GM10248 (cell line): ENCODE measurements at regions not wholly inside any gene's neighbourhood (a gene's known extent, or its start where the extent isn't known, plus 50 kb on each side); places are given as distances from the start of the nearest gene placed in this dataset.

Experiments
- CTCF ChIA-PET: fragments of 300-600 bp; sonication (Branson Sonifier 250); formaldehyde crosslinking; extraction: SDS; loops from one replicate; lab custom pipeline; 2021; ENCODE audit warnings: antibody characterized with exemption; lab: Yijun Ruan, JAX
- POLR2A ChIA-PET: fragments of 350-650 bp; sonication (Branson Sonifier 250); formaldehyde crosslinking; extraction: SDS; loops from one replicate; lab custom pipeline; 2020; ENCODE audit warnings: antibody characterized with exemption; lab: Yijun Ruan, JAX
- DNase-seq: peaks from one replicate; pipeline ENCODE4 v3.0.0; 2012; ENCODE audit errors: extremely low spot score
- CTCF ChIP-seq: IDR thresholded peaks from 2 replicates; pipeline ENCODE4 v1.5.1; 2012; ENCODE audit warnings: mild to moderate bottlenecking, low read depth; ENCODE audit errors: extremely low read depth, missing control alignments, control extremely low read depth

- DNase-seq = no peak
- ChIA-PET POLR2A (no interaction called here), CTCF (interaction anchor here (1.3 kb wide), 2 partner anchors 9 kb away, joined by 3 to 4 read pairs; no protein-coding TSS in a partner anchor)
- TF ChIP-seq CTCF = no peak
Observed at GRCh38 chr16:80417706-80418271, 123.0 kb upstream of the DYNLRB2 start.

- POLR2A ChIA-PET = no interaction called here
- no peak for DNase-seq
- CTCF ChIA-PET = interaction anchor here (1.0 kb wide), 1 partner anchor 10 kb away, joined by 3 read pairs; no protein-coding TSS in a partner anchor
- TF ChIP-seq CTCF = no peak
Observed at GRCh38 chr16:80408014-80408413, 132.8 kb upstream of the DYNLRB2 start.

GRCh38 chr16:80407265-80407987, 133.4 kb upstream of the DYNLRB2 start:
- ChIA-PET POLR2A (no interaction called here), CTCF (no interaction called here)
- DNase-seq = no peak
- TF ChIP-seq CTCF = no peak

GRCh38 chr16:80404847-80405246, 135.9 kb upstream of the DYNLRB2 start:
- TF ChIP-seq CTCF = no peak
- ChIA-PET CTCF (interaction anchor here (1.6 kb wide), 1 partner anchor 15 kb away, joined by 4 read pairs; no protein-coding TSS in a partner anchor), POLR2A (no interaction called here)
- DNase-seq = no peak

- no peak for TF ChIP-seq CTCF
- POLR2A ChIA-PET = no interaction called here
- no peak for DNase-seq
- CTCF ChIA-PET = no interaction called here
Observed at GRCh38 chr16:80403894-80404293, 136.9 kb upstream of the DYNLRB2 start.

- ChIA-PET CTCF (interaction anchor here (1.3 to 2.2 kb wide), 4 partner anchors 8 to 19 kb away, joined by 4 to 6 read pairs (median 4); no protein-coding TSS in a partner anchor), POLR2A (no interaction called here)
- no peak for TF ChIP-seq CTCF
- no peak for DNase-seq
Observed at GRCh38 chr16:80390871-80391489, 149.8 kb upstream of the DYNLRB2 start.
